ENCODE measurements at regions not wholly inside any gene's neighbourhood (a gene's known extent, or its start where the extent isn't known, plus 50 kb on each side); places are given as distances from the start of the nearest gene placed in this dataset.

DNA sequence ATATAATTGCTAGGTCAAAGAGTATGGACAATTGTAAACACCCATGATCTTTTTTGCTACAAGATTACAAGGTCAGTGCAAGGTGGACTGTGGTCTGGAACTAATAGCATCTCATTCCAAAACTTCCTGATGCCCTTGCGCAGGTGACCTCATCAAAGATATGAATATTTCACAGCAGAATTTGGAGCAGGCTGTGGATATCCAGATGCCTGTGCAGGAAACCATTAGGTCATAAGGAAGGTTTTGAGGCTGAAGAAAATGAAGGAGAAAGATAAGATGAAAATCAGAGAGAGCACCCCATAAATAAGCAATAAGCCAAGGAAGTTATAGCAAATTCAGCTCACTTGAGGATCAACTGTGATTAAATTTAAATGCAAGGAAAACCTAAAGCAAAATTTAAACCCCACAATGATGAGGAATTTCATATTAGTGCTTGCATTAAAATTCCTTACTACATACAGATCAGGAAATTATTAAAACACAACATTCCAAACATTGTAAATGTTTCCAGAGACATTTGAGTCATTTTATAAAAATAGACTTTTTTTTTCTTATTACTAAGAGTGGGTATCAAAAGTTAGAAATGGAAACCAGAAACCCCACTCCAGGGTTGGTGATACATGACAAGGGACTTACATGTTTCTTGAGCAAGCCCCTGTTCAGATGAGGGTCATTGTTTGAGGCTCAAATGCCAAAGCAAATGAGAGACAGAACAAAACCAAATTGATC is 100.7 kb upstream of the FAM9C start (continued):
- TF ChIP-seq, protein P1, sequence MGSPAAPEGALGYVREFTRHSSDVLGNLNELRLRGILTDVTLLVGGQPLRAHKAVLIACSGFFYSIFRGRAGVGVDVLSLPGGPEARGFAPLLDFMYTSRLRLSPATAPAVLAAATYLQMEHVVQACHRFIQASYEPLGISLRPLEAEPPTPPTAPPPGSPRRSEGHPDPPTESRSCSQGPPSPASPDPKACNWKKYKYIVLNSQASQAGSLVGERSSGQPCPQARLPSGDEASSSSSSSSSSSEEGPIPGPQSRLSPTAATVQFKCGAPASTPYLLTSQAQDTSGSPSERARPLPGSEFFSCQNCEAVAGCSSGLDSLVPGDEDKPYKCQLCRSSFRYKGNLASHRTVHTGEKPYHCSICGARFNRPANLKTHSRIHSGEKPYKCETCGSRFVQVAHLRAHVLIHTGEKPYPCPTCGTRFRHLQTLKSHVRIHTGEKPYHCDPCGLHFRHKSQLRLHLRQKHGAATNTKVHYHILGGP (tag by site-specific recombination; IDR thresholded peaks at IDR 0.05) = no peak
- TF ChIP-seq ZNF354C (tag by site-specific recombination; IDR thresholded peaks at IDR 0.05; ENCODE audit: borderline replicate concordance, low read depth) = no peak
- TF ChIP-seq ZBTB48 (tag by site-specific recombination; IDR thresholded peaks at IDR 0.05) = no peak
- no peak for TF ChIP-seq ZNF600 (tag by site-specific recombination; IDR thresholded peaks at IDR 0.05)
- TF ChIP-seq ZNF311 (tag by site-specific recombination; IDR thresholded peaks at IDR 0.05; ENCODE audit: borderline replicate concordance) = no peak
- TF ChIP-seq ZNF202 (tag by site-specific recombination; IDR thresholded peaks at IDR 0.05; ENCODE audit: borderline replicate concordance) = no peak
- TF ChIP-seq ZNF121 (tag by site-specific recombination; IDR thresholded peaks at IDR 0.05) = no peak
- TF ChIP-seq, protein P2, sequence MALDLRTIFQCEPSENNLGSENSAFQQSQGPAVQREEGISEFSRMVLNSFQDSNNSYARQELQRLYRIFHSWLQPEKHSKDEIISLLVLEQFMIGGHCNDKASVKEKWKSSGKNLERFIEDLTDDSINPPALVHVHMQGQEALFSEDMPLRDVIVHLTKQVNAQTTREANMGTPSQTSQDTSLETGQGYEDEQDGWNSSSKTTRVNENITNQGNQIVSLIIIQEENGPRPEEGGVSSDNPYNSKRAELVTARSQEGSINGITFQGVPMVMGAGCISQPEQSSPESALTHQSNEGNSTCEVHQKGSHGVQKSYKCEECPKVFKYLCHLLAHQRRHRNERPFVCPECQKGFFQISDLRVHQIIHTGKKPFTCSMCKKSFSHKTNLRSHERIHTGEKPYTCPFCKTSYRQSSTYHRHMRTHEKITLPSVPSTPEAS (tag by site-specific recombination; IDR thresholded peaks at IDR 0.05) = no peak

DNA sequence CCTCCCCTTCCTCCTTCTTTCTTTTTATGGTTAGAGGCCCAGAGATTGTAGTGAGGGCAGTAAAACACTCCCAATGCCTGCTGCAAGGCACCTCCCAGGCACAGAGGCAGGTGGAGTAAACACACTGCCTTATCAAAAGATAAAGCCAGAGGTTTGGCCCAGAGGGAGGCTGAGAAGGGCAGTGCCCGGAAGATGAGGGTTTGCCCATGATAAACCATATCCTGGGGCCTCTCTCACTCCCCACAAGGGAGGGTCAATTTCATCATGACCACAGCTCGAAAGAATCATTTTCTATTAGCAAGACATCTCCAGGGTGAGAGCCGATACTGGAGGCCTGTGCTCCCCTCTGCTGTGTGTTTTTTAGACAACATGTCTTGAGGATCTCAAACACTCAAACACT is 98.5 kb upstream of the FAM9C start:
- no peaks in the 10 kb centered on the region for H3K36me3 ChIP-seq (ENCODE audit: control insufficient read depth in 2 of 2, insufficient read depth in 1 of 2, low read length in 2 of 2)

DNA sequence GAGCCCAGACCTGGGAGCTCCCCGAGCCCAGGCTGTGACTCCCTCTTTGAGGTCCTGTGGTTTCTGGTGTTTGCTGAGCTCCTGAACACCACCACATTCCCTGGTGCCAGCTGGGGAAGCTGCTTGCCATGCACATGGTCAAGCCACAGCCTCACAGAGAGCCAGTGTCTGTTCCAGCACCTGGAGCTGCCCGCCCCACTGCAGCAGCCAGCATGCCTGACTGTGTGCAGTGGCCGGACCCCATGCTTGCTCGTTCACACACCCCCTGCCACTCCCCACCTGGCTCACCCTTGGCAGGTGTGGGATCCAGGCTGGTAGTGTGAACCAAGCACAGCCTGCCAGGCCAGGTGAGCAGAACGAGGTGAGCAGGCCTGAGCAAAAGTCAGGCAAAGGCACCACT is 95.6 kb upstream of the FAM9C start:
- TF ChIP-seq ZNF311 (tag by site-specific recombination; IDR thresholded peaks at IDR 0.05; ENCODE audit: borderline replicate concordance) = no peak
- TF ChIP-seq, protein P3, sequence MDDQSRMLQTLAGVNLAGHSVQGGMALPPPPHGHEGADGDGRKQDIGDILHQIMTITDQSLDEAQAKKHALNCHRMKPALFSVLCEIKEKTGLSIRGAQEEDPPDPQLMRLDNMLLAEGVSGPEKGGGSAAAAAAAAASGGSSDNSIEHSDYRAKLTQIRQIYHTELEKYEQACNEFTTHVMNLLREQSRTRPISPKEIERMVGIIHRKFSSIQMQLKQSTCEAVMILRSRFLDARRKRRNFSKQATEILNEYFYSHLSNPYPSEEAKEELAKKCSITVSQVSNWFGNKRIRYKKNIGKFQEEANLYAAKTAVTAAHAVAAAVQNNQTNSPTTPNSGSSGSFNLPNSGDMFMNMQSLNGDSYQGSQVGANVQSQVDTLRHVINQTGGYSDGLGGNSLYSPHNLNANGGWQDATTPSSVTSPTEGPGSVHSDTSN (CRISPR knock-in tag; IDR thresholded peaks at IDR 0.05) = 0 out of 2 replicates have a peak, but pooled peaks have one; percentile 47
- no peak overlapping the region for H3K27ac ChIP-seq (ENCODE audit: extremely low read depth, low read depth, low read length)
- H3K36me3 ChIP-seq (ENCODE audit: control insufficient read depth in 2 of 2, insufficient read depth in 1 of 2, low read length in 2 of 2) = no peaks in the 10 kb centered on the region
- no peaks in the 10 kb centered on the region; the same call in 1 of the 2 replicates for H3K9me3 ChIP-seq (ENCODE audit: control insufficient read depth, insufficient read depth, low read depth, low read length)
- POLR2A ChIA-PET = no interaction called here
- no peak overlapping the region for H3K4me3 ChIP-seq (ENCODE audit: low read depth, low read length)
- CTCF ChIA-PET = interaction anchor here (0.8 kb wide), 1 partner anchor 66 kb away, joined by 3 read pairs; no protein-coding TSS in a partner anchor
- no peaks in the 10 kb centered on the region for H3K4me1 ChIP-seq (ENCODE audit: control insufficient read depth, insufficient read depth, low read length)

More for the DNA sequence above, 98.5 kb upstream of the FAM9C start:
- ChIA-PET CTCF (no interaction called here), POLR2A (no interaction called here)
- no peak overlapping the region for H3K27ac ChIP-seq (ENCODE audit: extremely low read depth, low read depth, low read length)
- no peak overlapping the region for H3K4me3 ChIP-seq (ENCODE audit: low read depth, low read length)
- no peaks in the 10 kb centered on the region for H3K4me1 ChIP-seq (ENCODE audit: control insufficient read depth, insufficient read depth, low read length)
- TF ChIP-seq, protein P4, sequence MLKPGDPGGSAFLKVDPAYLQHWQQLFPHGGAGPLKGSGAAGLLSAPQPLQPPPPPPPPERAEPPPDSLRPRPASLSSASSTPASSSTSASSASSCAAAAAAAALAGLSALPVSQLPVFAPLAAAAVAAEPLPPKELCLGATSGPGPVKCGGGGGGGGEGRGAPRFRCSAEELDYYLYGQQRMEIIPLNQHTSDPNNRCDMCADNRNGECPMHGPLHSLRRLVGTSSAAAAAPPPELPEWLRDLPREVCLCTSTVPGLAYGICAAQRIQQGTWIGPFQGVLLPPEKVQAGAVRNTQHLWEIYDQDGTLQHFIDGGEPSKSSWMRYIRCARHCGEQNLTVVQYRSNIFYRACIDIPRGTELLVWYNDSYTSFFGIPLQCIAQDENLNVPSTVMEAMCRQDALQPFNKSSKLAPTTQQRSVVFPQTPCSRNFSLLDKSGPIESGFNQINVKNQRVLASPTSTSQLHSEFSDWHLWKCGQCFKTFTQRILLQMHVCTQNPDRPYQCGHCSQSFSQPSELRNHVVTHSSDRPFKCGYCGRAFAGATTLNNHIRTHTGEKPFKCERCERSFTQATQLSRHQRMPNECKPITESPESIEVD (tag by site-specific recombination; IDR thresholded peaks at IDR 0.05) = no peak
- TF ChIP-seq ZNF146 (tag by site-specific recombination; IDR thresholded peaks at IDR 0.05) = no peak
- TF ChIP-seq ZNF558 (tag by site-specific recombination; IDR thresholded peaks at IDR 0.05) = no peak
- TF ChIP-seq ZNF48 (tag by site-specific recombination; IDR thresholded peaks at IDR 0.05) = no peak
- H3K9me3 ChIP-seq (ENCODE audit: control insufficient read depth, insufficient read depth, low read depth, low read length) = peaks cover 2% of the 10 kb centered on the region; the same call in 1 of the 2 replicates
